Stimulated activated CD4-positive, alpha-beta T cell treated with anti-CD3 and anti-CD28 coated beads, Interleukin-2, amount 100 ng/mL, for 48 hours (primary cell): ENCODE measurements at regions not wholly inside any gene's neighbourhood (a gene's known extent, or its start where the extent isn't known, plus 50 kb on each side); places are given as distances from the start of the nearest gene placed in this dataset.

Experiments used
- DNase-seq, 2 donors: peaks; one replicate each; pipeline ENCODE4 v3.0.0-alpha.2; 2020

- DNase-seq = no peak
Measured at GRCh38 chr2:58671675-58672074, 430.6 kb upstream of the FANCL start.

- no peak for DNase-seq
Measured at GRCh38 chr2:58669998-58670397, 428.9 kb upstream of the FANCL start.

- DNase-seq = no peak
Measured at GRCh38 chr2:58667137-58667774, 426.1 kb upstream of the FANCL start.

GRCh38 chr2:58666323-58666970, 425.3 kb upstream of the FANCL start:
- DNase-seq = no peak

- no peak for DNase-seq
Measured at GRCh38 chr2:58665154-58665553, 424.0 kb upstream of the FANCL start.

GRCh38 chr2:58664523-58665151, 423.5 kb upstream of the FANCL start:
- no peak for DNase-seq

- DNase-seq = no peak
Measured at GRCh38 chr2:58660046-58660445, 418.9 kb upstream of the FANCL start.

- DNase-seq = no peak
Measured at GRCh38 chr2:58655152-58655551, 414.0 kb upstream of the FANCL start.

GRCh38 chr2:58651930-58652329, 410.8 kb upstream of the FANCL start:
- DNase-seq = no peak

- no peak for DNase-seq
Measured at GRCh38 chr2:58650781-58651180, 409.7 kb upstream of the FANCL start.

GRCh38 chr2:58649756-58650155, 408.6 kb upstream of the FANCL start:
- DNase-seq = no peak

GRCh38 chr2:58645017-58645416, 403.9 kb upstream of the FANCL start:
- DNase-seq = no peak

GRCh38 chr2:58644451-58644850, 403.3 kb upstream of the FANCL start:
- DNase-seq = no peak

GRCh38 chr2:58641001-58641400, 399.9 kb upstream of the FANCL start:
- no peak for DNase-seq

- DNase-seq = no peak
Measured at GRCh38 chr2:58640042-58640441, 398.9 kb upstream of the FANCL start.

- no peak for DNase-seq
Measured at GRCh38 chr2:58638256-58638805, 397.2 kb upstream of the FANCL start.

GRCh38 chr2:58636872-58637271, 395.7 kb upstream of the FANCL start:
- DNase-seq = no peak

- no peak for DNase-seq
Measured at GRCh38 chr2:58635801-58636375, 394.8 kb upstream of the FANCL start.

- no peak for DNase-seq
Measured at GRCh38 chr2:58634653-58635370, 393.7 kb upstream of the FANCL start.

- DNase-seq = no peak
Measured at GRCh38 chr2:58633613-58634365, 392.7 kb upstream of the FANCL start.

- DNase-seq = no peak
Measured at GRCh38 chr2:58631986-58632385, 390.9 kb upstream of the FANCL start.

GRCh38 chr2:58629545-58630119, 388.5 kb upstream of the FANCL start:
- no peak for DNase-seq
